ENCODE measurements at regions not wholly inside any gene's neighbourhood (a gene's known extent, or its start where the extent isn't known, plus 50 kb on each side); places are given as distances from the start of the nearest gene placed in this dataset.

GRCh38 chr2:117635481-117635880 lies 179.0 kb upstream of the DDX18 start:
- DNase-seq (ENCODE audit: low spot score): no peak

GRCh38 chr2:117639401-117639800 lies 175.1 kb upstream of the DDX18 start:
- DNase-seq (ENCODE audit: low spot score): no peak

- no peak for DNase-seq (ENCODE audit: low spot score)
Observed at GRCh38 chr2:117644403-117644802, 170.1 kb upstream of the DDX18 start.

GRCh38 chr2:117645458-117645857 lies 169.0 kb upstream of the DDX18 start:
- DNase-seq (ENCODE audit: low spot score): no peak

GRCh38 chr2:117646099-117646498 lies 168.4 kb upstream of the DDX18 start:
- DNase-seq (ENCODE audit: low spot score): no peak

- no peak for DNase-seq (ENCODE audit: low spot score)
Observed at GRCh38 chr2:117646872-117647271, 167.6 kb upstream of the DDX18 start.

- DNase-seq (ENCODE audit: low spot score): no peak
Observed at GRCh38 chr2:117656546-117656945, 157.9 kb upstream of the DDX18 start.

- DNase-seq (ENCODE audit: low spot score): no peak
Observed at GRCh38 chr2:117661619-117662018, 152.9 kb upstream of the DDX18 start.

- DNase-seq (ENCODE audit: low spot score): no peak
Observed at GRCh38 chr2:117674172-117674571, 140.3 kb upstream of the DDX18 start.

GRCh38 chr2:117679952-117680351 lies 134.5 kb upstream of the DDX18 start:
- DNase-seq (ENCODE audit: low spot score): no peak

- no peak for DNase-seq (ENCODE audit: low spot score)
Observed at GRCh38 chr2:117684919-117685318, 129.6 kb upstream of the DDX18 start.

- no peak for DNase-seq (ENCODE audit: low spot score)
Observed at GRCh38 chr2:117686699-117687098, 127.8 kb upstream of the DDX18 start.

- DNase-seq (ENCODE audit: low spot score): no peak
Observed at GRCh38 chr2:117691595-117691994, 122.9 kb upstream of the DDX18 start.

- no peak for DNase-seq (ENCODE audit: low spot score)
Observed at GRCh38 chr2:117692001-117692763, 122.3 kb upstream of the DDX18 start.

- no peak for DNase-seq (ENCODE audit: low spot score)
Observed at GRCh38 chr2:117693154-117693553, 121.3 kb upstream of the DDX18 start.

- no peak for DNase-seq (ENCODE audit: low spot score)
Observed at GRCh38 chr2:117693651-117694050, 120.8 kb upstream of the DDX18 start.

GRCh38 chr2:117698287-117698686 lies 116.2 kb upstream of the DDX18 start:
- no peak for DNase-seq (ENCODE audit: low spot score)

GRCh38 chr2:117698819-117699218 lies 115.7 kb upstream of the DDX18 start:
- DNase-seq (ENCODE audit: low spot score): no peak

- no peak for DNase-seq (ENCODE audit: low spot score)
Observed at GRCh38 chr2:117700471-117700870, 114.0 kb upstream of the DDX18 start.

GRCh38 chr2:117701365-117701764 lies 113.1 kb upstream of the DDX18 start:
- DNase-seq (ENCODE audit: low spot score): no peak

GRCh38 chr2:117702098-117702497 lies 112.4 kb upstream of the DDX18 start:
- DNase-seq (ENCODE audit: low spot score): no peak

- DNase-seq (ENCODE audit: low spot score): no peak
Observed at GRCh38 chr2:117703858-117704257, 110.6 kb upstream of the DDX18 start.

- DNase-seq (ENCODE audit: low spot score): no peak
Observed at GRCh38 chr2:117704818-117705217, 109.7 kb upstream of the DDX18 start.

GRCh38 chr2:117707874-117708273 lies 106.6 kb upstream of the DDX18 start:
- no peak for DNase-seq (ENCODE audit: low spot score)
